ENCODE measurements at regions not wholly inside any gene's neighbourhood (a gene's known extent, or its start where the extent isn't known, plus 50 kb on each side); places are given as distances from the start of the nearest gene placed in this dataset.

- Mint-ChIP-seq H3K4me1 (ENCODE audit: unreplicated experiment) (peaks cover 4% of the 10 kb centered on the region), H3K27ac (ENCODE audit: unreplicated experiment) (no peak overlapping the region), H3K36me3 (ENCODE audit: low read depth, unreplicated experiment) (no peaks in the 10 kb centered on the region), H3K27me3 (ENCODE audit: unreplicated experiment) (no peaks in the 10 kb centered on the region), H3K4me3 (ENCODE audit: unreplicated experiment) (no peak overlapping the region), H3K9me3 (ENCODE audit: unreplicated experiment) (no peaks in the 10 kb centered on the region)
- TF ChIP-seq, protein P1, sequence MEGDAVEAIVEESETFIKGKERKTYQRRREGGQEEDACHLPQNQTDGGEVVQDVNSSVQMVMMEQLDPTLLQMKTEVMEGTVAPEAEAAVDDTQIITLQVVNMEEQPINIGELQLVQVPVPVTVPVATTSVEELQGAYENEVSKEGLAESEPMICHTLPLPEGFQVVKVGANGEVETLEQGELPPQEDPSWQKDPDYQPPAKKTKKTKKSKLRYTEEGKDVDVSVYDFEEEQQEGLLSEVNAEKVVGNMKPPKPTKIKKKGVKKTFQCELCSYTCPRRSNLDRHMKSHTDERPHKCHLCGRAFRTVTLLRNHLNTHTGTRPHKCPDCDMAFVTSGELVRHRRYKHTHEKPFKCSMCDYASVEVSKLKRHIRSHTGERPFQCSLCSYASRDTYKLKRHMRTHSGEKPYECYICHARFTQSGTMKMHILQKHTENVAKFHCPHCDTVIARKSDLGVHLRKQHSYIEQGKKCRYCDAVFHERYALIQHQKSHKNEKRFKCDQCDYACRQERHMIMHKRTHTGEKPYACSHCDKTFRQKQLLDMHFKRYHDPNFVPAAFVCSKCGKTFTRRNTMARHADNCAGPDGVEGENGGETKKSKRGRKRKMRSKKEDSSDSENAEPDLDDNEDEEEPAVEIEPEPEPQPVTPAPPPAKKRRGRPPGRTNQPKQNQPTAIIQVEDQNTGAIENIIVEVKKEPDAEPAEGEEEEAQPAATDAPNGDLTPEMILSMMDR (IDR thresholded peaks at IDR 0.05; ENCODE audit: unreplicated experiment) = no peak
- no peak for DNase-seq (ENCODE audit: low spot score)
Observed at GRCh38 chr6:155887421-155887820, 431.8 kb upstream of the NOX3 start.

- H3K4me3 Mint-ChIP-seq (ENCODE audit: unreplicated experiment) = no peak overlapping the region
- peaks cover 11% of the 10 kb centered on the region for H3K4me1 Mint-ChIP-seq (ENCODE audit: unreplicated experiment)
- no peak for DNase-seq (ENCODE audit: low spot score)
- H3K36me3 Mint-ChIP-seq (ENCODE audit: low read depth, unreplicated experiment) = no peaks in the 10 kb centered on the region
- TF ChIP-seq, protein P1 (IDR thresholded peaks at IDR 0.05; ENCODE audit: unreplicated experiment) = no peak
- no peaks in the 10 kb centered on the region for H3K27me3 Mint-ChIP-seq (ENCODE audit: unreplicated experiment)
- H3K27ac Mint-ChIP-seq (ENCODE audit: unreplicated experiment) = no peak overlapping the region
- H3K9me3 Mint-ChIP-seq (ENCODE audit: unreplicated experiment) = no peaks in the 10 kb centered on the region
Observed at GRCh38 chr6:155883741-155884140, 428.1 kb upstream of the NOX3 start.

- H3K27me3 Mint-ChIP-seq (ENCODE audit: unreplicated experiment) = no peaks in the 10 kb centered on the region
- no peak overlapping the region for H3K27ac Mint-ChIP-seq (ENCODE audit: unreplicated experiment)
- H3K9me3 Mint-ChIP-seq (ENCODE audit: unreplicated experiment) = no peaks in the 10 kb centered on the region
- no peak for DNase-seq (ENCODE audit: low spot score)
- H3K4me1 Mint-ChIP-seq (ENCODE audit: unreplicated experiment) = peaks cover 11% of the 10 kb centered on the region
- TF ChIP-seq, protein P1 (IDR thresholded peaks at IDR 0.05; ENCODE audit: unreplicated experiment) = no peak
- H3K36me3 Mint-ChIP-seq (ENCODE audit: low read depth, unreplicated experiment) = no peaks in the 10 kb centered on the region
- H3K4me3 Mint-ChIP-seq (ENCODE audit: unreplicated experiment) = no peak overlapping the region
Observed at GRCh38 chr6:155883334-155883731, 427.7 kb upstream of the NOX3 start.

GRCh38 chr6:155882527-155883333 lies 427.1 kb upstream of the NOX3 start:
- Mint-ChIP-seq H3K4me3 (ENCODE audit: unreplicated experiment) (no peak overlapping the region), H3K4me1 (ENCODE audit: unreplicated experiment) (peaks cover 11% of the 10 kb centered on the region), H3K36me3 (ENCODE audit: low read depth, unreplicated experiment) (no peaks in the 10 kb centered on the region), H3K9me3 (ENCODE audit: unreplicated experiment) (no peaks in the 10 kb centered on the region), H3K27ac (ENCODE audit: unreplicated experiment) (no peak overlapping the region), H3K27me3 (ENCODE audit: unreplicated experiment) (no peaks in the 10 kb centered on the region)
- DNase-seq (ENCODE audit: low spot score) = no peak
- TF ChIP-seq, protein P1 (IDR thresholded peaks at IDR 0.05; ENCODE audit: unreplicated experiment) = no peak

DNA sequence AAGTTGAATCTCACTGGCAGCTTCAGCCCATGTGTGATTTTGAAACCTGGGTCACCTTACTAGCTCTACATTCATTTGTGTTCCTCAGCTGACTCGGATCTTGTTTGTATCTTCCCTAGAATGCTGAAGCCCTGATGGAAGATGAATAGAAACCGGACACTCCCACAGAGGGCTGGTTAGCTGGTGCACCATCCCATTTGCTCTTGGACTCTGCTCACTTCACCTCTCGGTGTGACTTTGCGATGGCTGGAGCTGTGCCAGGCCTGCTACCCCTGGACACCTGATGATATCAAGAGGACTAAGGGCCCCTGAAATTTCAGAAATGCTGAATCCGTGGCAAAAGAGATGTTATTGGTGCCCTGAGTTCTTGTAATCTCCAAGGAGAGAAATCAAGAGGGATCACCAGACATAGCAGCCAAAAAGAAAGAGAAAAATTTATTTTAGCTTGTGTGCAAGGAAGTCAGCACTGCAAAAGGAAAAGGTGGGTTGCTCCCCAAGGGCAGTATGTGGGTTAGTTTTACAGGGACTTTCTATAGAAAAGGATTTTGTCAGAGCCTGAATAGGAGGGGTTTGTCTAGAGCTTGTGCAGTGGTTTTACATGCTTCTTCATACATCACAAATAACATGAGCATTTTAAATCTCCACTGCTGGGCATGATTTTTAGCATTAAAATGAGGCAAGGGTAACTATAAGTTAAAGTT lies 426.3 kb upstream of the NOX3 start:
- H3K9me3 Mint-ChIP-seq (ENCODE audit: unreplicated experiment) = no peaks in the 10 kb centered on the region
- H3K4me3 Mint-ChIP-seq (ENCODE audit: unreplicated experiment) = no peak overlapping the region
- H3K36me3 Mint-ChIP-seq (ENCODE audit: low read depth, unreplicated experiment) = no peaks in the 10 kb centered on the region
- H3K27me3 Mint-ChIP-seq (ENCODE audit: unreplicated experiment) = no peaks in the 10 kb centered on the region
- H3K27ac Mint-ChIP-seq (ENCODE audit: unreplicated experiment) = no peak overlapping the region
- TF ChIP-seq, protein P1 (IDR thresholded peaks at IDR 0.05; ENCODE audit: unreplicated experiment) = no peak
- peaks cover 11% of the 10 kb centered on the region for H3K4me1 Mint-ChIP-seq (ENCODE audit: unreplicated experiment)
- no peak for DNase-seq (ENCODE audit: low spot score)

All from endothelial cell (in vitro differentiated cells).